SU-DHL-6 (cell line): ENCODE measurements at regions not wholly inside any gene's neighbourhood (a gene's known extent, or its start where the extent isn't known, plus 50 kb on each side); places are given as distances from the start of the nearest gene placed in this dataset.

Experiments
- H2AFZ ChIP-seq: fragments of 200-600 bp; sonication (generic); 2 replicates; pipeline ENCODE4 v1.6.1; 2014; ENCODE audit warnings: low read depth, mild to moderate bottlenecking, moderate library complexity, mixed read lengths, antibody characterized with exemption, low read length; ENCODE audit not compliant: severe bottlenecking
- H3F3A ChIP-seq: fragments of 200-600 bp; shearing (Covaris generic); 2 replicates; pipeline ENCODE4 v1.6.0; 2016; ENCODE audit warnings: antibody characterized with exemption, mild to moderate bottlenecking; ENCODE audit not compliant: insufficient read depth
- H3K27ac ChIP-seq: fragments of 200-600 bp; sonication (generic); 2 replicates; pipeline ENCODE4 v1.5.1; 2016; ENCODE audit warnings: low read depth, mild to moderate bottlenecking, low read length, moderate library complexity, mixed read lengths
- H3K27me3 ChIP-seq: fragments of 200-600 bp; sonication (generic), shearing (Covaris generic); 2 replicates; pipeline ENCODE4 v1.6.0; 2014; ENCODE audit warnings: mild to moderate bottlenecking, low read length
- H3K36me3 ChIP-seq: fragments of 200-600 bp; sonication (generic); 2 replicates; pipeline ENCODE4 v1.6.1; 2014; ENCODE audit warnings: mild to moderate bottlenecking, low read length, mixed read lengths
- H3K4me2 ChIP-seq: fragments of 300-600, 200-600 bp; shearing (Covaris generic), sonication (generic); 2 replicates; pipeline ENCODE4 v1.6.0; 2014; ENCODE audit warnings: low read length, low read depth, mild to moderate bottlenecking; ENCODE audit not compliant: poor library complexity, severe bottlenecking
- H3K4me3 ChIP-seq: fragments of 200-600 bp; sonication (generic); 2 replicates; pipeline ENCODE4 v1.5.1; 2014; ENCODE audit warnings: antibody characterized with exemption, low read length, mild to moderate bottlenecking, mixed read lengths; ENCODE audit not compliant: insufficient read depth, poor library complexity, severe bottlenecking
- H3K79me2 ChIP-seq: fragments of 200-600 bp; sonication (generic); 2 replicates; pipeline ENCODE4 v1.6.1; 2014; ENCODE audit warnings: mild to moderate bottlenecking, low read length, moderate library complexity; ENCODE audit not compliant: insufficient read depth
- H3K9ac ChIP-seq: fragments of 200-600 bp; sonication (generic); 2 replicates; pipeline ENCODE4 v1.7.0; 2014; ENCODE audit warnings: mild to moderate bottlenecking, low read length
- H3K9me2 ChIP-seq: fragments of 200-600 bp; sonication (generic); replicated peaks from 2 replicates; pipeline ENCODE4 v1.6.1; 2014; ENCODE audit warnings: low read length; ENCODE audit not compliant: insufficient read depth
- H3K9me3 ChIP-seq: fragments of 200-600 bp; sonication (generic); 2 replicates; pipeline ENCODE4 v1.6.1; 2014; ENCODE audit warnings: low read length, mixed read lengths; ENCODE audit not compliant: insufficient read depth
- H4K20me1 ChIP-seq: fragments of 200-600 bp; sonication (generic); 2 replicates; pipeline ENCODE4 v1.6.1; 2014; ENCODE audit warnings: low read depth, mild to moderate bottlenecking, antibody characterized with exemption, low read length, moderate library complexity, mixed read lengths
- CTCF ChIP-seq: fragments of 200-600 bp; sonication (generic); IDR thresholded peaks from one replicate; pipeline ENCODE4 v1.5.1; 2017; ENCODE audit warnings: antibody characterized with exemption, mild to moderate bottlenecking, low read length, moderate library complexity; ENCODE audit not compliant: insufficient read depth, poor library complexity, severe bottlenecking
- EZH2phosphoT487 ChIP-seq: fragments of 200-600 bp; sonication (generic), shearing (Covaris generic); conservative IDR thresholded peaks from 2 replicates; pipeline ENCODE4 v1.6.1; 2018; ENCODE audit warnings: mild to moderate bottlenecking, antibody characterized with exemption, low read length, moderate library complexity, mixed read lengths

GRCh38 chr4:140238351-140239056 is 84.5 kb upstream of the MAML3 start:
- no peaks in the 10 kb centered on the region for H3K27me3 ChIP-seq
- H3K9me3 ChIP-seq = no peaks in the 10 kb centered on the region
- H3K79me2 ChIP-seq = no peaks in the 10 kb centered on the region
- no peak for TF ChIP-seq EZH2phosphoT487
- no peak for TF ChIP-seq CTCF
- H3K9ac ChIP-seq = no peak overlapping the region
- H3K27ac ChIP-seq = no peak overlapping the region
- H3K36me3 ChIP-seq = no peaks in the 10 kb centered on the region
- H2AFZ ChIP-seq = no peak overlapping the region
- no peaks in the 10 kb centered on the region for H3F3A ChIP-seq
- H4K20me1 ChIP-seq = no peaks in the 10 kb centered on the region
- no peaks in the 10 kb centered on the region for H3K9me2 ChIP-seq
- H3K4me3 ChIP-seq = no peak overlapping the region
- H3K4me2 ChIP-seq = no peak overlapping the region

- no peak overlapping the region for H3K27ac ChIP-seq
- H3K9me3 ChIP-seq = no peaks in the 10 kb centered on the region
- TF ChIP-seq EZH2phosphoT487 = no peak
- no peak for TF ChIP-seq CTCF
- no peak overlapping the region for H3K4me3 ChIP-seq
- H4K20me1 ChIP-seq = no peaks in the 10 kb centered on the region
- no peaks in the 10 kb centered on the region for H3F3A ChIP-seq
- no peak overlapping the region for H3K4me2 ChIP-seq
- no peaks in the 10 kb centered on the region for H3K36me3 ChIP-seq
- H3K79me2 ChIP-seq = no peaks in the 10 kb centered on the region
- H2AFZ ChIP-seq = no peak overlapping the region
- H3K27me3 ChIP-seq = no peaks in the 10 kb centered on the region
- no peaks in the 10 kb centered on the region for H3K9me2 ChIP-seq
- no peak overlapping the region for H3K9ac ChIP-seq
Observed at GRCh38 chr4:140237616-140238350, 83.8 kb upstream of the MAML3 start.

- Histone ChIP-seq H3K4me3 (no peak overlapping the region), H3K9me3 (no peaks in the 10 kb centered on the region), H3K79me2 (no peaks in the 10 kb centered on the region), H3K27ac (no peak overlapping the region), H3F3A (no peaks in the 10 kb centered on the region), H2AFZ (no peak overlapping the region), H3K27me3 (no peaks in the 10 kb centered on the region), H3K9ac (no peak overlapping the region), H3K4me2 (no peak overlapping the region), H3K9me2 (no peaks in the 10 kb centered on the region), H4K20me1 (no peaks in the 10 kb centered on the region), H3K36me3 (no peaks in the 10 kb centered on the region)
- no peak for TF ChIP-seq CTCF
- TF ChIP-seq EZH2phosphoT487 = no peak
Observed at GRCh38 chr4:140236654-140237169, 82.7 kb upstream of the MAML3 start.
